HG03103 (cell line): ENCODE measurements at regions not wholly inside any gene's neighbourhood (a gene's known extent, or its start where the extent isn't known, plus 50 kb on each side); places are given as distances from the start of the nearest gene placed in this dataset.

Source experiments
- ATAC-seq: cut with Tn5 transposase; IDR thresholded peaks from one replicate; pipeline ENCODE4 v1.9.1; 2021; ENCODE audit warnings: low read depth; ENCODE audit not compliant: unreplicated experiment

DNA sequence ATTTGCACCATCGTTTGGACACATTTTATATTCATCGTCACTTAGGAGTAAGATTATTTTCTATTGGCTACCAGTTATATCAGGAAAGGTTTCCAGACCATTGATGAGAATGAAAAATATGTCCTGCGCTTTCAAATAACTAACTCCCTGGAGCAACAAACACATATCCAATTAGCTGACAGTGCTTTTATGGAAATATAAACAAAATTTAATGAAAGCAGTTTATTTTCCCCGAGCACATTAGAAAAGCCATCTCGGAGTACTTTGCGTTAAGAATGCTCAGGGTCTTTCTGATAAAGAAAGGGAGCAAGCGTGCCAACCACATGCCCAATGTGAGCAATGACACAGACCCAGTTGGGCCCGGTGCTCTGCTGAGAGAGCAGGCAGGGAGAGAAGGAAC, 85.1 kb upstream of the ZPBP start:
- ATAC-seq = no peak

DNA sequence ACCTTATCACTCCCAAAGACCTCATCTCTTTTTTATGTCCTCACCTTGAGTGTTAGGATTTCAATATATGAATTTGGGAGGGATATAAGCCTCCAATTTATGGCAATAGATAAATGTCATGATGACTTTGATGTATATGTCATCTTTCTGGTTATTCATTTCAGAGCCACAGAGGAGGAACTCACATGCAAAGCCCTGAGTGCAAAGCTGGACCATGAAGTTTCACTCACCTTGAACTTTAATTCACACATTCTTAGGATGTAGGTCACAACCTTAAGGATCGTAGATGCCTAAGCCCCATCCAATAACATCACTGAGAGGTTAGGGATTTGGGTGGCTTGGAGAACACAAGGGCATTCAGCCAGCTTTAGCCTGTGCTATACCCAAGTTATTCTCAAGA, 81.9 kb upstream of the ZPBP start:
- no peak for ATAC-seq

DNA sequence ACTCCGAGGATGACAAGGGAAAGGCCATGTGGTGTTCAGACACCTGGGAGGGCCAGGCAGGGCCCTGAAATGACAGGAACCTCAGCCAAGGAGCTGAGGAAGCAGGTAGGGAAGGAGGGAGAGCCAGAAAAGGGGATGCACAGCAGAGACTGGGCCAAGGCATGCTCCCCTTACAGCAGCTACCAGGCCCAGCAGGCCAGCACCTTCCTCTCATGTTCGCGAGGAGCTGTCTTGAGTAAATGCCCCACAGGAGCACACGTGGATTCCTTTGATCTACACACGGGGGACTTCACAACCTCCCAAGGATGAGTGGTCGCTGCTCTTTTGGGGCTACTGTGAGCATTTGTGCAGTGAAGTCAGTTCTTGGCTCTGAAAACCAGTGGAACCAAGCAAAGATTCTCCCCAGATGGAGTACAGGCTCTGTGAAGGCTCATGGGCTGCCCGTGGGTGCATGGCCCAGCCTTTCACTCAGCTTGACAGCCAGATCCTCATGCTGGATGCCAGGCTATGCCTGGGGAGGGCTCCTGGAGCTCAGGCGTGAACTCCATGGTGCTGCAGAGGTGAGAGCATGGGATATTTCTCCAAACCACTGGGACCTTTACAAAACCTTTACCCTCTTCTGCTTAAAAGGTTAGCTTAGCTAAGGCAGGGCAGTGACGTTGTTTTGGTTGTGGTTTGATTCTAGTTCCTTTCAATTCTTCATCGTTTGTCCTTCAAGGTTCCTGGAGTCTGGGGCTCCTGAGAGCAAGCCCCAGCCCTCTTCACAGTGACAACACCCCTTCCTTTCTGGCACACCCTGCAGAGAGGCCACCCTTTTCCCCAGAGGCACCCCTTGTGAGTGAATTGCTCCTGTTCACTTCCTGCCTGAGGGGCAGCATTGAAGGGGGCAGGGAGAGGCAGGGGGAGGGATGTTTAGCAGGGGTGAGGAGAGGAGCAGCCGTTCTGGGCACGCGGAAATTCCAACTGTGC, 74.2 kb upstream of the ZPBP start:
- peak; percentile 49 for ATAC-seq

DNA sequence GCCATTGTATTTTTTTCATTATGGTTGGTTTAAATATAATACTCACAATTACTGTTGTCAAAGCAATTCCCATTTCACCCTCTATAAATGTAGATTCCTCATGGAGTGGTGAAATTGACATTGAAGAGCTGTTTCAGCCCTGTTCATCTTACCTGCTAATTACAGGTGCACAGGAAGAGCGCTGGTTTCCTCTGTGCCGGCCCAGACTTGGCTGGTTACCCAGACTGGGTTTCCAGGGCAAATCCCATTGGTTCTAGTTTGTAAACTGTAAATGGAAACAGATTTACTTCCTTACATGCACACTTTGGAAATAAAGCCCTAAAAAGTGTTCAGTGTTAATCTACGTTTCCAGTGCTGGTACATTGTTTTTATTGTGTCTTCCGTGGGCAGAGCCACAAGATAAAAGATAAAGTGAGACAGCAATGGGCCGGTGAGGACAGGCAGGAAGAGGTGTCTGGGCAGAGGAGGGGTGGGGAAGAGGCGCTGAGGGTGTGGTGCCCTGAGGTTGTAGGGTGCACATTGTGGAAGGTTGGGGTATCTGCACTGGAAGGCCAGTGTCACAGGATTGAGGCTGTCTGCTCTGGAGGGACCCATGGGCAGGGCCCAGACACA, 71.6 kb upstream of the ZPBP start:
- ATAC-seq = no peak

DNA sequence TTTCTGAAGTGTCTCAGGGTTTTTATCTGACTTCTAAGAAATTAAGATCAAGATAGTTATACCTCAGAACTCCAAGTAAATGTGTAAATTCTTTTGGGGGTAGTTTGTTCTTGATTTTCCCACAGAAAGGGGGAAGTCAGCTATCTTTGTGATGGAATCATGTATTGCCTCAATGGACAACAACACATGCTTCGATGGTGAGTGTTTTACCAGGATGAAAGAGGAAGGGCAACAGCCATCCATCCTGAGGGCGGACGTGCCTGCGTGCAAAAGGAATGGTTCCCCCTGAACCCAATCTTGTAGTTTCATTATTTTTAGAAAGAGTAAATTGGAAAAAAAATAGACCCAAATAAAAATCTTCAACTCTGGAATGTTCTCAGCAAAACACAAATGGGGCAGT, 67.2 kb upstream of the ZPBP start:
- no peak for ATAC-seq

DNA sequence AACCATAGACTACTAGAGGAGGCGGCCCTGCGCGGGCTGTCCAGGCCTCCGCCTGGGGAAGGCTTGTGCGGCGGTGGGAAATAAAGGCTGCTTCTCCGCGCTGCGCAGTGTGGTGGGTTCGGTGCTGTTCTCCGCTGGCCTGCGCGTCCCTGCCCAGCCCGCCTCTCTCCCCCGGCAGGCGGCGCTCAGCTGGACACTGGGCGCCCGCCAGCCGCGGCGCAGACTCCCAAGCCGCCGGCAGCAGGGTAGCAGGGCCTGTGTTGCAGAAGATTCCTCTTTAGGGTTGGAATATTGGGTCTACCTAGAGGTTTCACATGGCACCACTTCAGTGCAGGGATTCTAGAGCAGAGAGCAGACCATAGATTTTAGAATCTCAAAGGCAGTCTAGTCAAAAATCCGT, 66.1 kb upstream of the ZPBP start:
- no peak for ATAC-seq

DNA sequence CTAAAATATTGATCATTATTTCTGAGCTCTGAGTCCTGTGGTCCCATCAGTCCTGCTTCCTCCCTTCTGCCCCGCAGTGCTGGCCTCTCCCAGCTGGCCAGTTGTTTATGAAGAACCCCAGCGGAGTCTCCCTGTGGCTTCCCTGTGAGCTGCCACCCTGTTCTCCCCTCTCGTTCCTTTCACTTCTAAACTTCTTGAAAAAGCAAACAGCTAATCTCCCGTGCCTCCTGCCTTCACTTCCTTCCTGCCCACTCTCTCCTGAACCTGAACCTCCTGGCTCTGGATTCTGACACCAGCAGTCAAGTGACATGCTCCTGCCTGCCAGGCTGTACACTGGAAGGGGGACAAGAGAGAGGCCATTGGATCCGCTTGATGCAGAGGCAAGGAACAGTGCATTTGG, 63.7 kb upstream of the ZPBP start:
- no peak for ATAC-seq

DNA sequence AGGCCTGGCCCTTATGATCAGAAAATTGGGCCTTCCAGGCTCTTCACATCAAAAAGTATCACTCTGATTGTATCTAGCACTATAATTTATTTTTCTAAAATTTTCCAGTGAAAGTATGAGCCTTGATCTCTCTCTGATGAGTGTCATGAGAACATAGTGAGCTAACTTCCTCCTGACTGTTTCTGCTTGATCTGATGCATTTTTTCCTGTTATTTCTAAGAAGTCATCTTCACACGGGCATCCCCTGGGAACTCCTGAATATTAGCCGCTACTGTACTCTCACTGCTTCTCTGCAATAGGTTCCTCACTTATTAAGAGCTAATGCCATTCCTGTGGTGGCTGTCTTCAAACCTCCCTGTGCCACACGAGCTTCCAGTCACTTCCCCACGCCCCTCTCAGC, 63.1 kb upstream of the ZPBP start:
- no peak for ATAC-seq

DNA sequence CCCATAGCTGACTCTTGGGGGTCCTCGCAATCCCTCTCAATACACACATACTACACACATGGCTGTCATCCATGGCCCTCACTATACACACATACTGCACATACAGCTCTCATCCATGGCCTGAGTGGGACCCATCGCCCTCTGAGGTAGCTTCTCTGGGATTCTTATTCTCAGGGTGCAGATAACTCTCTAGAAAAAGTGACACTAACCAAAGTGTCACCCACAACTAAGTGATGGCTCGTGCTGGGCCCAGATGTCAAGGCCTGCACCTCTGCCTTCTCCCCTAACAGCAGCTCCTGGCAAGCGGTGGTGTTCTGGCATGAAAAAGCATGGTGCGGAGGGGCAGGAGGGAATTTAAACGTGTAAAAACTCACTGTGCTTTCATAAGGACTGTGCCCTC, 62.7 kb upstream of the ZPBP start:
- no peak for ATAC-seq

DNA sequence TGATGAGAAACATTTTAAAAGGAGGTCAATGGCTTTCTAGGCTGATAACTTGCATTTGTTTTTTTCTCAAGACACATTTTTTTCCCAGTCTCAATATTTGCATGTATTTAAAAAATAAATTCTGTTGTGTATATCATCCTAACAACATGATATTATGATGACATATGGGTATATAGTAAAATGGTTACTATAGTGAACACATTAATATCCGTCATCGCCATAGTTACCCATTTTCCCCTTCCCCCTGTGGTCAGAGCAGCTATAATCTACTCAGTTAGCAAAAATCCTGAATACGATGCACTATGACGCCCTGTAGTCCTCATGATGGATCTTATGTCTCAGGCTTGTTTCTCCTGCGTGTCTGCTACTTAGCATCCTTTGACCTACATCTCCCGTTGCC, 60.9 kb upstream of the ZPBP start:
- no peak for ATAC-seq

DNA sequence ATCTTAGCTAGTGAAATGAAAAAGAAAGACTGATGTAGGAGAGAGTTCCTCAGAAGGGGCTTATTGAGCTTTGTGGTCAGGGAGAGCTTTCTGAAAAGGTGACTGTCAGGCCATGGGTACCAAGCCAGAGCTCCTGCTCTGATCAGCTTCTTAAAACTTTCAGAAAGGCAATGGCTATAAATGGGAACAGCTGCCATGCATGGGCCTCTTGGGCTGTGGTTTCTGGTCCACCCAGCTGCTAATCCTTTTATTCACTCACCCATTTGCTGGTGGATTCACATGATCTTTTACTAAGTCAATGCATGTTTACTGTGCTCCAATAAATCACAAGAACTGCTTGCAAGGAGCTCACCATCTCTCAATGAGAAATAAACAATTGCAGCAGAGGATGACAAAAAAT, 60.1 kb upstream of the ZPBP start:
- ATAC-seq = peak; percentile 35

DNA sequence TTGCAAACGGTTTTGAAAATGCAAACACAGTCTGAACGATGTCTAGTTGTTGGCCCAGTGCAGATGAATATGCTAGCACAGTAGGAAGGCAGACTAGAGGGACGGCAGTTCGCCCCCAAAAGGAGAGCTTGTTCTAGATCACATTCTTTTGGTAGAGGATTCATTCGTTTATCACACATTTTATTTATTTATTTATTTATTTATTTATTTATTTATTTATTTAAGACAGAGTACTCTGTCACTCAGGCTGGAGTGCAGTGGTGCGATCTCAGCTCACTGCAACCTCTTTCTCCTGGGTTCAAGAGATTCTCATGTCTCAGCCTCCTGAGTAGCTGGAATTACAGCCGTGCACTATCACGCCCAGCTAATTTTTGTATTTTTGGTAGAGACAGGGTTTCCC, 59.4 kb upstream of the ZPBP start:
- ATAC-seq = no peak

DNA sequence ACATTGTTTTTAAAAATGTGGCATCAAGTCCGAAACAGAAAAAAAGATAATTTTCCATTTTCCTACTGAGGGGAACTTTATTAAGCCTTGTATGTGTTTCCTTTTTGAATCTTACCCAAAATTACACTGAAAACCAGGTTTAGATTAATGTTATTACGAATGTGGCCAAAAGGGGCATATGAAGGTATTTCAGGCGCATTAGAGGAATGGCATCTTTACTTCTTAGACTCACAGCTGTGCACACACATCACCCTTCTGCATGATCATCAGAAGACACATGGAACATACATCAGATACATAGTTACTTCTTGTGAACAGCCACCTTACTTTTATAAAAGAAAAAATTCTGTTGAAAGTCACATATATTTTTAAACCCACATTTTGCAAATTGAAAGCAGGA, 58.6 kb upstream of the ZPBP start:
- ATAC-seq = no peak

DNA sequence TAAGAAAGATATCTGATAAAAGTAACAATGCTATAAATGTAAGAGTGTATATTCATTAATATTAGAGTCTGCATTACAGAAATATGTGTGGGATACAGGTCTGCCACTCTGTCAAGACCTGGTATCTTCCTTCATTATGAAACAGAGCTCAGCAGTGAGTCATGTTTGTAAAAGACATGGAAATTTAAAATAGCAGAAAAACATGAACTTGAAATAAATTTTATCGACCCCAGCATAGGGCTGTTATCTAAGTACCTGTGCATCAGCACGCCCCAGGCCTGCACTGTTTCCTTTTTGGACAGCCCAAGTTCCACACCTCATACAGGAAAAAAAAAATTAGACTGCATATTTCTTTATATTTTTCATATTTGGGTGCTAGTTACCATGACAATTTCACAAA, 58.0 kb upstream of the ZPBP start:
- no peak for ATAC-seq

DNA sequence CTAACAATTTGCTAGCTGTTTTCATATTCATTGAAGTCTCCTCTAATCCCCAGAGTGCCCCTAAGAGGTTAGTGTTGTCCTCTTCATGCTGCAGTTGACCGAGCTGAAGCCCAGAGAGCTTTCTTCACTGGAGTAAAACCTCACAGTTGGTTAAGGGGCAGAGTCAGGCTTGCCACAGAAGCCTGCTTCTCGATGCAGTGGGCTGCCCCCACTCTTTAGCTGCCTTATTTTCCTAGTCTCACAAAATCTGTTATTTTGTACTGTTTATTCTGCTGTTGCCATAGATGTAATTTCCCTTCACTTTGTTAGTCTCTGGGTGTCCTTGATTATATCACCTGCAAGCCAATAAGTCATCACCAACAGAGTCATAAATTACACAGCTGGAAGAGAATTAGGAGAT, 56.3 kb upstream of the ZPBP start:
- ATAC-seq = no peak

DNA sequence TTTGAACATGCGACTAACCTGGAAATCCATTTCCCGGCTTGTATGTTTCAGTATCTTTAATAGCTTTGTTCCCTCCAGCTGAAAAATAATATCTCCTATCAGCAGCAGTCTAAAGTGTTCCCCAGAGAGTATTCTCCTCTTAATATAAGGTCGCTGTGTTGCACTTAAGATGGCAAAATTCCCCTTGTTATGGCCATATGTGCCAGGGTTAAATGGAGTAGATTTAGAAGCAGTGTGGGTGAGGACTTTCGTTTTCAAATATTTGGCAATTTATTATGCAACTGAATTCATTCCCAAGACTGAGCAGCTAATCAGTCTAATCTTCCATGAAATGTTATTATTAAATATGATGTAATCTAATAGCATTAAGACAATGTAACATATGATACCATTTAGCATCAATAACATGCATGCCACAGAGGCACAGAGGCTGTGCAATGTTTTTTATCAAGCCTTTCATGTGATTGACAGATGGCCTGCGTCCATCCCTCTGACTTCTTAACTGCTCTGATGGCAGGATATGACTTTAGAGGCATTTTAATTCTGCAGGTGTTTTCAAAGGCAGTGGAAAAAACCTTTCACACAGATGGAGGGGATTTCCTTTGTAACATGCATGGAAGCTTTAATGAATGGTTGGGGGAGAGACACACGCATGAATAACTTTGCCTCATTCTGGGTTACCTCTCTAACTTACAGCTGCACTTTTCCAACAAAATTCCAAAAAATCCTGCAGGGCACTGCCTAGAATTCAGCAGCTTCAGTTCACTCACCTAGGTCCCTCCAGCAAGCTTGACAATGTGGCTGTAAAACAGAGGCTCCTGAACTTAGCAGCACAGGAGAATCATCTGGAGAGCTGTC, 55.1 kb upstream of the ZPBP start:
- no peak for ATAC-seq

DNA sequence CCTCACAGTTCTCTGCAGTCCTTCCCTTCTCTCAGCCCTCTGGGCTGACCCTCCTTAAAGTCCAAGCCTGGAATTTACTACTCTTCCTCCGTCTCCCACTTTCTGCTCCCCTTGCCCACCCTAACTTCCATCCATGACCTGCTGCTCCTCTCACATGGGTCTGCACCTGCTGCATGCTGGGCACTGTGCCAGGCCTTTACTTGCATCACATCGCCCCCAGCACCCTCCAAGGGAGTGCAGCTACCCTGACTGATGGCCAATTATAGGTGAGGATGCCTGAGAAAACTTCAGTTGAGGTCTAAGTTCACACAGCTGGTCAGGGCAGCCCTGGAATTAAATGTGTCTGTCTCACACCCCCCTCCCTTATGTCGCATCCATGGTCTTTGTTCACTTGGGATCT, 53.6 kb upstream of the ZPBP start:
- ATAC-seq = no peak

DNA sequence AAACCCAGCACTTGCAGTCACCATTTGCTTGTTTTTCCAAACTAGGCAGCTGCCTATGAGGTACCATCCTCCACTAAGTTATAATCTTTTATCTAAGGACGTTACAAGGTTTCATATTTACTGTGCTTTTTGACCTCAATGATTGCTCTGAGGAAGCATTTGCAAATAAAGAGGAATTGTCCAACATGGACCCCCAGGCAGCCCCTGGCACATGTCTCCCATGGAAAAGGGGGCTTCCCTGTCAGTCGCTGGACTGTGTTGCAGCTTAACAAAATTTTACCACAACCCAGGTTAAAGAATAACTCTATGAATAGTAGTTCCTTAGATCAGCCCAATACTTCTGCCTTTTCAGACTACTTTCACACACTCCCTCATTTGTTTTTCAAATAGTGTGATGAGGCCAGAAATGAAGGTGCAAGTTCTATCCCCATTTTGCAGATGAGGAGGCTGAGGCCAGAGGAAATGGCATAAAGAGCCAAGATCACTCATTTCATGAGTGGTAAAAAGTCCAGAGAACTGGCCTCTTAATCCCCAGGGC, 52.8 kb upstream of the ZPBP start:
- peak; percentile 31 for ATAC-seq

DNA sequence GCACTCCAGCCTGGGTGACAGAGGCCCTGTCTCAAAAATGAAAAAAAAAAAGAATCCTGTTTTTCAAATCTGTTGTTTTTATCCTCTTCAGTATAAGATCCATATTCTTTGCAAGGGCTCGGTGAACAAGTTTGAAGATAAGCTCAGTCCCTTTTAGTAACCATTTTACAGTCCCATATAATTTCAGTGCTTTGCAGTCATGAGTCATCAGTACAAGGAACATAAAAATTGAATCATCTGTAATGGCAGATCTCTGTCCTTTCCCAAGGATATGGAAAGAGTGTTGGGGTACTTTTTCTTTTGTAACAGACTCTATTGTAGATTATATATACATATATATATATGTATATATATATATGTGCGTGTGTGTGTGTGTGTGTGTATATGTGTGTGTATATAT, 52.2 kb upstream of the ZPBP start:
- ATAC-seq = no peak
